ENCODE measurements at regions not wholly inside any gene's neighbourhood (a gene's known extent, or its start where the extent isn't known, plus 50 kb on each side); places are given as distances from the start of the nearest gene placed in this dataset.

GRCh38 chr18:66078925-66079800 lies 328.4 kb downstream of the CDH7 start:
- no peak overlapping the region for H3K27ac ChIP-seq (ENCODE audit: low read depth, low read length)
- H3K23me2 ChIP-seq (ENCODE audit: low read depth, low read length) = no peaks in the 10 kb centered on the region
- no peaks in the 10 kb centered on the region for H3K79me2 ChIP-seq (ENCODE audit: control insufficient read depth in 1 of 2, insufficient read depth in 2 of 2, low read length in 2 of 2)
- H4K91ac ChIP-seq (replicated peaks; ENCODE audit: insufficient read length, low read length) = no peak overlapping the region
- no peak overlapping the region for H3K56ac ChIP-seq (replicated peaks; ENCODE audit: insufficient read length, low read depth, low read length)
- H3K9ac ChIP-seq (replicated peaks in 1 of 4; ENCODE audit: extremely low read depth in 1 of 4, low read depth in 3 of 4, low read length in 3 of 4) = no peak overlapping the region
- H2BK5ac ChIP-seq (ENCODE audit: low read depth, low read length) = no peak overlapping the region
- no peak overlapping the region for H3K14ac ChIP-seq (ENCODE audit: insufficient read length)
- no peak overlapping the region for H4K8ac ChIP-seq (ENCODE audit: extremely low read depth, insufficient read depth, low read length)
- no peak overlapping the region for H4K5ac ChIP-seq (ENCODE audit: insufficient read length, low read depth, low read length)
- H2AFZ ChIP-seq (ENCODE audit: low read length) = no peak overlapping the region
- no peak overlapping the region for H2BK15ac ChIP-seq (ENCODE audit: low read length)
- WGBS, 2 experiments (ENCODE audit: extremely low coverage in 1 of 2, insufficient coverage in 1 of 2, insufficient read length in 1 of 2, insufficient replicate concordance in 2 of 2, low coverage in 1 of 2, low lambda C conversion rate in 2 of 2, missing lambda C conversion rate in 1 of 2) = 0% methylated on average over 1 of the region's 1 CpG; no CpG with 5 or more reads in 1 of the 2 experiments
- no peak overlapping the region for H2BK20ac ChIP-seq (ENCODE audit: low read length)
- H2AK5ac ChIP-seq (ENCODE audit: low read depth, low read length) = no peak overlapping the region
- no peaks in the 10 kb centered on the region for H3K79me1 ChIP-seq (ENCODE audit: low read depth, low read length)
- H2BK12ac ChIP-seq (ENCODE audit: low read depth, low read length) = no peak overlapping the region
- no peak overlapping the region; a peak in 1 of 8 replicates for H3K4me3 ChIP-seq (ENCODE audit: extremely low read depth in 1 of 4, insufficient read depth in 2 of 4, low read depth in 3 of 4, low read length in 4 of 4)
- TF ChIP-seq CHD1 (IDR thresholded peaks at IDR 0.05; ENCODE audit: low read depth, low read length) = no peak
- peak; percentile 45; the same call in 1 of the 2 replicates for TF ChIP-seq CEBPB (IDR thresholded peaks at IDR 0.05; ENCODE audit: low read depth, low read length)
- TF ChIP-seq ZNF274 (IDR thresholded peaks at IDR 0.05; ENCODE audit: borderline replicate concordance, extremely low read depth, low read length) = no peak
- TF ChIP-seq KDM4A (IDR thresholded peaks at IDR 0.05; ENCODE audit: low read depth, low read length, severe bottlenecking) = no peak
- no peak for TF ChIP-seq TAF1 (IDR thresholded peaks at IDR 0.05; ENCODE audit: low read depth, low read length)
- H3K9me3 ChIP-seq (ENCODE audit: insufficient read depth in 2 of 2, low read depth in 1 of 2, low read length in 1 of 2) = peaks cover 0 to 2% of the 10 kb centered on the region in 2 experiments; a peak in 1 of 4 replicates
- ChIA-PET CTCF (ENCODE audit: partially characterized antibody) (interaction anchor here (0.7 kb wide), 1 partner anchor 24 kb away, joined by 3 read pairs; no protein-coding TSS in a partner anchor), POLR2A (ENCODE audit: partially characterized antibody) (no interaction called here)
- no peak for FAIRE-seq
- no peaks in the 10 kb centered on the region for H3K27me3 ChIP-seq (replicated peaks in 1 of 4; ENCODE audit: control insufficient read depth in 3 of 4, extremely low read depth in 1 of 4, insufficient read depth in 3 of 4, low read length in 3 of 4)
- H3K18ac ChIP-seq (ENCODE audit: extremely low read depth, low read length) = no peak overlapping the region
- no peak overlapping the region for H3K4ac ChIP-seq (replicated peaks; ENCODE audit: insufficient read length, low read depth, low read length)
- no peak overlapping the region for H2BK120ac ChIP-seq (replicated peaks; ENCODE audit: low read depth, low read length)
- H3K23ac ChIP-seq (ENCODE audit: insufficient read length) = no peak overlapping the region
- H3K36me3 ChIP-seq (ENCODE audit: control insufficient read depth in 2 of 4, insufficient read depth in 4 of 4, low read length in 3 of 4) = peaks cover 0 to 4% (median 0%) of the 10 kb centered on the region in 4 experiments; a peak in 1 of 8 replicates
- H3K4me1 ChIP-seq (replicated peaks in 1 of 4; ENCODE audit: control insufficient read depth in 3 of 4, insufficient read depth in 4 of 4, low read length in 3 of 4) = no peaks in the 10 kb centered on the region
- no peak for DNase-seq (ENCODE audit: low read depth in 1 of 2, low spot score in 2 of 2)
- H4K20me1 ChIP-seq (replicated peaks in 1 of 2; ENCODE audit: control insufficient read depth in 1 of 2, insufficient read depth in 2 of 2, low read length in 2 of 2) = no peaks in the 10 kb centered on the region
- H3K4me2 ChIP-seq (ENCODE audit: insufficient read depth in 1 of 2, low read depth in 2 of 2, low read length in 2 of 2) = no peak overlapping the region
